ENCODE measurements at regions not wholly inside any gene's neighbourhood (a gene's known extent, or its start where the extent isn't known, plus 50 kb on each side); places are given as distances from the start of the nearest gene placed in this dataset.
A peak's percentile ranks its signal among the peaks of the same experiment; 100 is the strongest.

- Histone ChIP-seq H2AFZ (no peak overlapping the region), H3F3A (replicated peaks; ENCODE audit: low read depth) (no peaks in the 10 kb centered on the region), H3K27ac (ENCODE audit: low read depth) (no peak overlapping the region), H3K9me2 (ENCODE audit: insufficient read depth) (no peaks in the 10 kb centered on the region), H3K4me2 (no peak overlapping the region), H3K36me3 (ENCODE audit: insufficient read depth) (no peaks in the 10 kb centered on the region), H3K79me2 (replicated peaks; ENCODE audit: insufficient read depth) (no peaks in the 10 kb centered on the region), H3K4me3 (no peak overlapping the region), H3K4me1 (ENCODE audit: insufficient read depth) (no peaks in the 10 kb centered on the region), H3K27me3 (ENCODE audit: insufficient read depth) (no peaks in the 10 kb centered on the region), H4K20me1 (replicated peaks; ENCODE audit: insufficient read depth) (no peaks in the 10 kb centered on the region)
- H3K4me3 Mint-ChIP-seq, result no peak overlapping the region
- H3K36me3 Mint-ChIP-seq (ENCODE audit: low read depth), result no peaks in the 10 kb centered on the region
- DNase-seq (ENCODE audit: low spot score) (no peak), ATAC-seq (no peak)
- H3K9me3 Mint-ChIP-seq, result no peaks in the 10 kb centered on the region
- peaks cover 3% of the 10 kb centered on the region for H3K27me3 Mint-ChIP-seq (ENCODE audit: insufficient read depth, low read depth, poor library complexity)
- H3K27ac Mint-ChIP-seq, result no peak overlapping the region
- no peaks in the 10 kb centered on the region for H3K4me1 Mint-ChIP-seq
- no peak for TF ChIP-seq STAT1 (IDR thresholded peaks at IDR 0.05; ENCODE audit: unreplicated experiment)
Measured at GRCh38 chr13:22773465-22773864, 407.3 kb upstream of the SGCG start.

DNA sequence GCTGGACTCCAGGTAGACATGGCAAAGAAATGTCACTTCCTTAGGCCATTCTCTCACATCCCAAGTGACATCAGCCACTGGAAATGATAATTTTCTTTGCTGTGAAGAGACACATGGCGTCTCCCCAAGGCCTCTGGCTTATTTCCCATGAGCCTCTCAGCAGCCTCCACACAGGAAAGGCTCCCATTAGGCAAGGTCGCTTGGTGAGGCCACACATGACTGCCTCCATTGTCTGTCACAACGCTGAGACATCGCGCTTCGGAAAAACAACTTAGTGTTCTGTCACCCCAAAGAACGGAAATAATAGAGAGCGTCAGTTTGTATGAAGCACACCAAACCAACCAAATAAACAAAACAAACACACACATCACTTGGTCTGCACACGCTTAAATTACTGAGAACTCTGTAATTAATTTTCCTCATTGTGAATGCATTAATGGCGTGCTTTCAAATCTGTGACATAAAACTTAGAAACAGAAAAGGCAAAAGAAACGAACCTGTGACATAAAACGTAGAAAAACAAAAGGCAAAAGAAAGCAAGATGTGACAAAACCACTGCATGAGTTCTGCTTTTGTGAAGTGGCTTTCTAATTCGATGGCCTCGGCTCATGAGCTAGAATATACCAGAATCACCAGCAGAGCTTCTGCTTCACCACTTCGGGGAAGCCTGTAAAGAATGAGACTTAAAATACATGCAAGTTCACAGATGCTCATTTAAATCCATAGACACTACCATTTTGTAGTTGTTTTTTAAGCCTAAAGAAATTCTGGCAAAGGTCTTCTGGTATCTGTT lies 404.2 kb upstream of the SGCG start:
- ATAC-seq (no peak), DNase-seq (ENCODE audit: low spot score) (no peak)
- Mint-ChIP-seq H3K4me1 (no peaks in the 10 kb centered on the region), H3K4me3 (no peak overlapping the region), H3K36me3 (ENCODE audit: low read depth) (no peaks in the 10 kb centered on the region), H3K27me3 (ENCODE audit: insufficient read depth, low read depth, poor library complexity) (peaks cover 3% of the 10 kb centered on the region), H3K27ac (no peak overlapping the region), H3K9me3 (no peaks in the 10 kb centered on the region)
- Histone ChIP-seq H3K4me1 (ENCODE audit: insufficient read depth) (no peaks in the 10 kb centered on the region), H3K27ac (ENCODE audit: low read depth) (no peak overlapping the region), H3K79me2 (replicated peaks; ENCODE audit: insufficient read depth) (no peaks in the 10 kb centered on the region), H3K4me3 (no peak overlapping the region), H3K27me3 (ENCODE audit: insufficient read depth) (no peaks in the 10 kb centered on the region), H3K36me3 (ENCODE audit: insufficient read depth) (no peaks in the 10 kb centered on the region), H3K4me2 (no peak overlapping the region), H4K20me1 (replicated peaks; ENCODE audit: insufficient read depth) (no peaks in the 10 kb centered on the region), H3K9me2 (ENCODE audit: insufficient read depth) (no peaks in the 10 kb centered on the region), H2AFZ (0 out of 2 replicates have a peak overlapping the region, but pooled peaks have one; percentile 11), H3F3A (replicated peaks; ENCODE audit: low read depth) (no peaks in the 10 kb centered on the region)
- TF ChIP-seq, protein P1, sequence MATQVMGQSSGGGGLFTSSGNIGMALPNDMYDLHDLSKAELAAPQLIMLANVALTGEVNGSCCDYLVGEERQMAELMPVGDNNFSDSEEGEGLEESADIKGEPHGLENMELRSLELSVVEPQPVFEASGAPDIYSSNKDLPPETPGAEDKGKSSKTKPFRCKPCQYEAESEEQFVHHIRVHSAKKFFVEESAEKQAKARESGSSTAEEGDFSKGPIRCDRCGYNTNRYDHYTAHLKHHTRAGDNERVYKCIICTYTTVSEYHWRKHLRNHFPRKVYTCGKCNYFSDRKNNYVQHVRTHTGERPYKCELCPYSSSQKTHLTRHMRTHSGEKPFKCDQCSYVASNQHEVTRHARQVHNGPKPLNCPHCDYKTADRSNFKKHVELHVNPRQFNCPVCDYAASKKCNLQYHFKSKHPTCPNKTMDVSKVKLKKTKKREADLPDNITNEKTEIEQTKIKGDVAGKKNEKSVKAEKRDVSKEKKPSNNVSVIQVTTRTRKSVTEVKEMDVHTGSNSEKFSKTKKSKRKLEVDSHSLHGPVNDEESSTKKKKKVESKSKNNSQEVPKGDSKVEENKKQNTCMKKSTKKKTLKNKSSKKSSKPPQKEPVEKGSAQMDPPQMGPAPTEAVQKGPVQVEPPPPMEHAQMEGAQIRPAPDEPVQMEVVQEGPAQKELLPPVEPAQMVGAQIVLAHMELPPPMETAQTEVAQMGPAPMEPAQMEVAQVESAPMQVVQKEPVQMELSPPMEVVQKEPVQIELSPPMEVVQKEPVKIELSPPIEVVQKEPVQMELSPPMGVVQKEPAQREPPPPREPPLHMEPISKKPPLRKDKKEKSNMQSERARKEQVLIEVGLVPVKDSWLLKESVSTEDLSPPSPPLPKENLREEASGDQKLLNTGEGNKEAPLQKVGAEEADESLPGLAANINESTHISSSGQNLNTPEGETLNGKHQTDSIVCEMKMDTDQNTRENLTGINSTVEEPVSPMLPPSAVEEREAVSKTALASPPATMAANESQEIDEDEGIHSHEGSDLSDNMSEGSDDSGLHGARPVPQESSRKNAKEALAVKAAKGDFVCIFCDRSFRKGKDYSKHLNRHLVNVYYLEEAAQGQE (IDR thresholded peaks at IDR 0.05; ENCODE audit: unreplicated experiment), result no peak
- no peak for TF ChIP-seq CREB1 (CRISPR knock-in tag; IDR thresholded peaks at IDR 0.05; ENCODE audit: low read depth)
- TF ChIP-seq, protein P2, sequence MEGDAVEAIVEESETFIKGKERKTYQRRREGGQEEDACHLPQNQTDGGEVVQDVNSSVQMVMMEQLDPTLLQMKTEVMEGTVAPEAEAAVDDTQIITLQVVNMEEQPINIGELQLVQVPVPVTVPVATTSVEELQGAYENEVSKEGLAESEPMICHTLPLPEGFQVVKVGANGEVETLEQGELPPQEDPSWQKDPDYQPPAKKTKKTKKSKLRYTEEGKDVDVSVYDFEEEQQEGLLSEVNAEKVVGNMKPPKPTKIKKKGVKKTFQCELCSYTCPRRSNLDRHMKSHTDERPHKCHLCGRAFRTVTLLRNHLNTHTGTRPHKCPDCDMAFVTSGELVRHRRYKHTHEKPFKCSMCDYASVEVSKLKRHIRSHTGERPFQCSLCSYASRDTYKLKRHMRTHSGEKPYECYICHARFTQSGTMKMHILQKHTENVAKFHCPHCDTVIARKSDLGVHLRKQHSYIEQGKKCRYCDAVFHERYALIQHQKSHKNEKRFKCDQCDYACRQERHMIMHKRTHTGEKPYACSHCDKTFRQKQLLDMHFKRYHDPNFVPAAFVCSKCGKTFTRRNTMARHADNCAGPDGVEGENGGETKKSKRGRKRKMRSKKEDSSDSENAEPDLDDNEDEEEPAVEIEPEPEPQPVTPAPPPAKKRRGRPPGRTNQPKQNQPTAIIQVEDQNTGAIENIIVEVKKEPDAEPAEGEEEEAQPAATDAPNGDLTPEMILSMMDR (conservative IDR thresholded peaks at IDR 0.05; ENCODE audit: low read depth in 2 of 2), result no peak
- TF ChIP-seq ZNF114 (CRISPR knock-in tag; IDR thresholded peaks at IDR 0.05), result no peak
- TF ChIP-seq ZNF462 (CRISPR knock-in tag; IDR thresholded peaks at IDR 0.05), result no peak
- no peak for TF ChIP-seq EZH2 (IDR thresholded peaks at IDR 0.05; ENCODE audit: low read depth, unreplicated experiment)
- TF ChIP-seq NANOG (IDR thresholded peaks at IDR 0.05; ENCODE audit: borderline replicate concordance), result no peak
- TF ChIP-seq STAT1 (IDR thresholded peaks at IDR 0.05; ENCODE audit: unreplicated experiment), result no peak
- no peak for TF ChIP-seq ZNF331 (CRISPR knock-in tag; IDR thresholded peaks at IDR 0.05; ENCODE audit: low read depth)

Measured in GM23338 (cell line).